Breast epithelium (tissue), 3 donors: ENCODE measurements at regions not wholly inside any gene's neighbourhood (a gene's known extent, or its start where the extent isn't known, plus 50 kb on each side); places are given as distances from the start of the nearest gene placed in this dataset.

ENCODE experiments used
- POLR2AphosphoS5 ChIP-seq, 3 donors: sonication (generic); formaldehyde crosslinking; IDR thresholded peaks; one replicate each; pipeline ENCODE4 v1.6.1; 2017; ENCODE audit warnings: antibody characterized with exemption in 3 of 3
- TF ChIP-seq, protein P1 (sequence below), 3 donors: fragments of 450-650 bp; IDR thresholded peaks; one replicate each; pipeline ENCODE4 v1.5.1; 2016 to 2017; ENCODE audit warnings: antibody characterized with exemption in 3 of 3, mild to moderate bottlenecking in 3 of 3, moderate library complexity in 3 of 3

DNA sequence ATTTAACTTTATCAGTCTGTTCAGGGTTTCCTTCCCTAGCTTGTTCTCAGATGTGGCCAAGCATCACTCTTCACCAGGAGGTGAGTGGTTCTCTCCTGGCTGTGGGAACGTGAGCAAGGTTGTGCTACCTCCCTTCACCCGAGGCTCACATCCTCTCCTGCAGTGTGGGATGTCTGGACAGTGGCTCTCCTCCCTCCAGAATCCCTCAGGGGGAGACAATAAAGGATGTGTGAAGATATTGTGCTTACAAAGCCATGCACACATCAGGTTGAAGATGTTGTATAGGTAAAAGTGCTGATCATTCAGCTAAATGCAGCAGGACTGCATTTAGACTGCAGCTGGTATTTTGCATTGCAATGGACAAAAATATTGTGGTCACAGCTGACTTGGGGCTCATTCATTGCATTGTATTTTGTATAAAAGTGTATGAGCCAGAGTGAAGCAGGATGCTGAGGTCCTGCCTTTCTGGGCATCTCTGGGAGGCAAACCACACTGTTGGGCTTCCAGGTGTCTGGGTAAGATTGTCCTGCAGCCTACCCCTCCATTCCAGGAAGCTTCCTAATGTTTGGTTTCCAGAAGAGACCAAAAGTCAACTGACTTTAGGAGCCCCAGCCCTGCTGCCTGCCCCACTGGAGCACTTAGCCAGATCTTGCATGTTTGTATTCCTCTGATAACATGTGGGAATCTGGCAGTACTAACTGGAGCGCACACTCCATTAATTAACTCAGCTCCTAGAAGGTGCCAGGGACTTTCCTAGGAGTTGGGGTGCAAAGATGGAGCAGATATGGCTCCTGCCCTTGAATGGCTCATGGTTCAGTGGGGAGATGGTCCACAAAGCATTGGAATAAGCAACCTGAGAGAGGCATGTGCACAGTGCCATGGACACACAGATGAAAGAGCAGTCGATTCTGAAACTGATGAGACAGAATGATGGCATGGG, 292.5 kb upstream of the ZNF32 start:
- TF ChIP-seq, protein P1, sequence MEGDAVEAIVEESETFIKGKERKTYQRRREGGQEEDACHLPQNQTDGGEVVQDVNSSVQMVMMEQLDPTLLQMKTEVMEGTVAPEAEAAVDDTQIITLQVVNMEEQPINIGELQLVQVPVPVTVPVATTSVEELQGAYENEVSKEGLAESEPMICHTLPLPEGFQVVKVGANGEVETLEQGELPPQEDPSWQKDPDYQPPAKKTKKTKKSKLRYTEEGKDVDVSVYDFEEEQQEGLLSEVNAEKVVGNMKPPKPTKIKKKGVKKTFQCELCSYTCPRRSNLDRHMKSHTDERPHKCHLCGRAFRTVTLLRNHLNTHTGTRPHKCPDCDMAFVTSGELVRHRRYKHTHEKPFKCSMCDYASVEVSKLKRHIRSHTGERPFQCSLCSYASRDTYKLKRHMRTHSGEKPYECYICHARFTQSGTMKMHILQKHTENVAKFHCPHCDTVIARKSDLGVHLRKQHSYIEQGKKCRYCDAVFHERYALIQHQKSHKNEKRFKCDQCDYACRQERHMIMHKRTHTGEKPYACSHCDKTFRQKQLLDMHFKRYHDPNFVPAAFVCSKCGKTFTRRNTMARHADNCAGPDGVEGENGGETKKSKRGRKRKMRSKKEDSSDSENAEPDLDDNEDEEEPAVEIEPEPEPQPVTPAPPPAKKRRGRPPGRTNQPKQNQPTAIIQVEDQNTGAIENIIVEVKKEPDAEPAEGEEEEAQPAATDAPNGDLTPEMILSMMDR (IDR thresholded peaks at IDR 0.05), result no peak
- TF ChIP-seq POLR2AphosphoS5 (IDR thresholded peaks at IDR 0.05), result no peak
